Nephron progenitor cell (in vitro differentiated cells): ENCODE measurements at regions not wholly inside any gene's neighbourhood (a gene's known extent, or its start where the extent isn't known, plus 50 kb on each side); places are given as distances from the start of the nearest gene placed in this dataset.
"Not testable (repeated sequence)": the region's sequence is repeated elsewhere in the genome, so short reads cannot be mapped to it uniquely, and the experiment has no call there.

Source experiments
- DNase-seq: peaks from one replicate; pipeline ENCODE4 v3.0.0; 2021
- H3K27ac Mint-ChIP-seq: 2 replicates; pipeline ENCODE4 v1.8.0; 2021; ENCODE audit warnings: mild to moderate bottlenecking, moderate library complexity, mixed read lengths
- H3K27me3 Mint-ChIP-seq: 2 replicates; pipeline ENCODE4 v1.8.0; 2021; ENCODE audit warnings: mild to moderate bottlenecking, low read depth, mixed read lengths; ENCODE audit not compliant: poor library complexity
- H3K36me3 Mint-ChIP-seq: 2 replicates; pipeline ENCODE4 v1.8.0; 2021; ENCODE audit warnings: low read depth, mixed read lengths
- H3K4me1 Mint-ChIP-seq: 2 replicates; pipeline ENCODE4 v1.8.0; 2021; ENCODE audit warnings: mixed read lengths
- H3K4me3 Mint-ChIP-seq: 2 replicates; pipeline ENCODE4 v1.8.0; 2021; ENCODE audit warnings: mild to moderate bottlenecking, moderate library complexity, mixed read lengths
- H3K9me3 Mint-ChIP-seq: 2 replicates; pipeline ENCODE4 v1.8.0; 2021; ENCODE audit warnings: mild to moderate bottlenecking, moderate library complexity, mixed read lengths
- TF ChIP-seq, protein P1 (sequence below): fragments of 200-600 bp; sonication (generic); IDR thresholded peaks from 2 replicates; pipeline ENCODE4 v1.5.0; 2021; ENCODE audit warnings: antibody characterized with exemption

DNA sequence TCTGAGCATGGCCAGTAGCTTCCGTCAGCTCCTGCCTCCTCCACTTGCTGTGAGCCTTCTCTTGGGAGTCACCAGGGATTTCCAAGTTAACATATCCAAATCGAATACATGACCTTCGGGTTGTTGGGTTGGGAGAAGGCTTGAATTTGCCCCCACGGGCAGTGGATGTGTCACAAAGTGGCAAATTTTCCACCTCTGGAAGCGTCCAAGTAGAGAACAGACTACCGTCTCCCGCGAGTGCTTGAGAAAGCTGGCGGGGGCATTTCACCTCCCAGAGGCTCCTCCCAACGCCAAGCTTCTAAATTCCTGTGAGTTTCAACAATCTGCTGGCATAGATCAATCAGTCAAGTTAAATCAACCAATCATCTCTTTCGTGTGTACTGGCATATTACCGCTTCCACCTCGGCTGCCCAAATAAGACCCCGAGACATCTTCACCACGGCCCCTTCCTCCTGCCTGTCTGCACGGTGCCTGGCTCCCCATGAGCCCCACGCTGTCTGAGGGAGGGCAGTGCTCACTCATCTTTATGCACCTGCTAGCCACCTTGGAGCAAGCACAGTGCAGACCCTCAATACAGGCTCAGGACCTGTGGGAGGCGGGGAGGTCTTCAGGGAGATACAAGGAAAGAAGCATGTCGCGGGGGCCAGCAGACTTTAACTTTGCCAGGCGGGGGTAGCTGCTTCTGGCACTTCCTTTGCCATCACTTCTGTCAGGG is 79.1 kb downstream of the MRPL36 start:
- TF ChIP-seq, protein P1, sequence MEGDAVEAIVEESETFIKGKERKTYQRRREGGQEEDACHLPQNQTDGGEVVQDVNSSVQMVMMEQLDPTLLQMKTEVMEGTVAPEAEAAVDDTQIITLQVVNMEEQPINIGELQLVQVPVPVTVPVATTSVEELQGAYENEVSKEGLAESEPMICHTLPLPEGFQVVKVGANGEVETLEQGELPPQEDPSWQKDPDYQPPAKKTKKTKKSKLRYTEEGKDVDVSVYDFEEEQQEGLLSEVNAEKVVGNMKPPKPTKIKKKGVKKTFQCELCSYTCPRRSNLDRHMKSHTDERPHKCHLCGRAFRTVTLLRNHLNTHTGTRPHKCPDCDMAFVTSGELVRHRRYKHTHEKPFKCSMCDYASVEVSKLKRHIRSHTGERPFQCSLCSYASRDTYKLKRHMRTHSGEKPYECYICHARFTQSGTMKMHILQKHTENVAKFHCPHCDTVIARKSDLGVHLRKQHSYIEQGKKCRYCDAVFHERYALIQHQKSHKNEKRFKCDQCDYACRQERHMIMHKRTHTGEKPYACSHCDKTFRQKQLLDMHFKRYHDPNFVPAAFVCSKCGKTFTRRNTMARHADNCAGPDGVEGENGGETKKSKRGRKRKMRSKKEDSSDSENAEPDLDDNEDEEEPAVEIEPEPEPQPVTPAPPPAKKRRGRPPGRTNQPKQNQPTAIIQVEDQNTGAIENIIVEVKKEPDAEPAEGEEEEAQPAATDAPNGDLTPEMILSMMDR: no peak
- Mint-ChIP-seq H3K4me3 (no peak overlapping the region), H3K27me3 (peaks cover 25% of the 10 kb centered on the region), H3K4me1 (peaks cover 6% of the 10 kb centered on the region), H3K27ac (no peak overlapping the region), H3K36me3 (no peaks in the 10 kb centered on the region), H3K9me3 (peaks cover 45% of the 10 kb centered on the region)
- no peak for DNase-seq

DNA sequence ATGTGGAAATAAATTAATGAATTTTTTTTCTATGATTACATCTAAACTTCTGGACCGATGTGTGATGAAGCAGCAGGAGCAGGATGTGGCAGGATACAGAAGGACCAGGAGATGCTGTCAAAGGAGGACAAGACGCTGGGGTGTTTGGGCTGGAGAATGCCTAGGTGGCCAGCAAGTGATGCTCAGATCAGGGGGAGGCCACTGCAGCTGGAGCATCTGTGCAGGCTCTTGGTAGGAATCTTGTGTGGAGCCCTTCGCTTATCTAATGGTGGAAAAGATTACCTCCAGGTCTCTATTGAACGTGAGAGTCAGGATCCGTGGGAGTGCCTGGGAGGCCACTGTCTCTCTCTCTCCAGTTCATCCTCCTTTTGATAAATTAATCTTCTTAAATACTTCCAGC is 79.8 kb downstream of the MRPL36 start:
- Mint-ChIP-seq H3K4me3 (no peak overlapping the region), H3K36me3 (no peaks in the 10 kb centered on the region), H3K27ac (no peak overlapping the region), H3K9me3 (peaks cover 45% of the 10 kb centered on the region), H3K27me3 (peaks cover 25% of the 10 kb centered on the region), H3K4me1 (no peaks in the 10 kb centered on the region)
- no peak for DNase-seq
- TF ChIP-seq, protein P1: no peak

DNA sequence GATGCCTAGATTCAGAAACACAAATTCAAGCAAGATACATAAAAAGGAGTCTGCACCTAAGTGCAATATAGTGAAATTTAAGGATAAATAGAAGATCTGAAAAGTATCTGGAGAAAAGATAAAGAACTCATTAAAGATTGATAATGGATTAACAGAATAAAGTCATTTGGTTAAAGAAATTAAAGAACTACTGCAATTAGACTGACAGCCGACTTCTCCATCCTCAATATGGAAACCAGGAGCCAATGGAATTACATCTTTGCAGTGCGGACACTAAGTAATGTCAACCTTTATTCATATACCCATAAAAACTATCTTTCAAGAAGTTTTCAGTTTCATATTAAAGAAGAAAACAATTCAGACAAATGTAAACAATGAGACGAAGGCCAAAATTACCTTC is 81.0 kb downstream of the MRPL36 start:
- H3K4me3 Mint-ChIP-seq: no peak overlapping the region
- no peak for DNase-seq
- no peaks in the 10 kb centered on the region for H3K4me1 Mint-ChIP-seq
- H3K27ac Mint-ChIP-seq: no peak overlapping the region
- H3K36me3 Mint-ChIP-seq: no peaks in the 10 kb centered on the region
- peaks cover 45% of the 10 kb centered on the region for H3K9me3 Mint-ChIP-seq
- TF ChIP-seq, protein P1: no peak
- H3K27me3 Mint-ChIP-seq: peaks cover 25% of the 10 kb centered on the region

DNA sequence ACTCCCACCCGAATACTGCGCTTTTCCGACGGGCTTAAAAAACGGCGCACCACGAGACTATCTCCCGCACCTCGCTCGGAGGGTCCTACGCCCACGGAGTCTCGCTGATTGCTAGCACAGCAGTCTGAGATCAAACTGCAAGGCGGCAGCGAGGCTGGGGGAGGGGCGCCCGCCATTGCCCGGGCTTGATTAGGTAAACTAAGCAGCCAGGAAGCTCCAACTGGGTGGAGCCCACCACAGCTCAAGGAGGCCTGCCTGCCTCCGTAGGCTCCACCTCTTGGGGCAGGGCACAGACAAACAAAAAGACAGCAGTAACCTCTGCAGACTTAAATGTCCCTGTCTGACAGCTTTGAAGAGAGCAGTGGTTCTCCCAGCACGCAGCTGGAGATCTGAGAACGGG is 89.5 kb downstream of the MRPL36 start:
- Mint-ChIP-seq H3K4me1 (peaks cover 36% of the 10 kb centered on the region), H3K9me3 (peaks cover 33% of the 10 kb centered on the region)
- DNase-seq, H3K27ac Mint-ChIP-seq, H3K27me3 Mint-ChIP-seq, H3K36me3 Mint-ChIP-seq, H3K4me3 Mint-ChIP-seq: not testable (repeated sequence)

DNA sequence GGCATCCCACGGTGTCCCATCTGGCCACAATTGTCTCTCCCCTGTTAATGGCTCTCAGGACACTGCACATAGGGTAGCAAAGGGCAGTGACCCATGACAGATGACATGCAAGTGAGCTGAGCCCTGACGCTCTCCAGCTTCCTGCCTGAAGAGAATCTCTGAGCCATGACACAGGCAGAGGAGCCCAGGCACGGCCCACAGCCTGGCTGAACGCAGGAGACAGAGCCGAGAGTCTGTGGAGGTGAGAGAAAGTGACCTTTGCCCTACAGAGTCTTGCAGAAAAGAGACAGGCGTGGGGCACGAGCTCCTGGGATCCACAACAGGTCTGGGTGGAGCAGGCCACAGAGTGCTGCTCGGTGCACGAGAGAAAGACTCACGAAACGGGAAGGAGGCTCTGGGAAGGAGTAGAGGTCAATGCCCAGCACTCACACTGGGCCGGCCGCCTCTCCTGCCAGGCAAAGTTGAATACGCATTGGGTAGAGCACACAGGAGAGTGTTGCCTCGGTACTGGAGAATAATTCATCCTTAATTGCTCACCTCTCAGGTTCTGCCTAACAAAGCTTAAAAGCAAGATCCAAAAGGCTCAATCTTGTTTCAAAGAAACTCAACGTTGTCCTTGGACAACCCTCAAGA is 90.3 kb downstream of the MRPL36 start:
- peak overlapping the region; percentile 46 for H3K4me3 Mint-ChIP-seq
- H3K27ac Mint-ChIP-seq: peak overlapping the region; percentile 70
- peaks cover 36% of the 10 kb centered on the region for H3K4me1 Mint-ChIP-seq
- DNase-seq: peak; percentile 63
- H3K27me3 Mint-ChIP-seq: peaks cover 4% of the 10 kb centered on the region
- TF ChIP-seq, protein P1: no peak
- peaks cover 6% of the 10 kb centered on the region for H3K36me3 Mint-ChIP-seq
- peaks cover 33% of the 10 kb centered on the region for H3K9me3 Mint-ChIP-seq

DNA sequence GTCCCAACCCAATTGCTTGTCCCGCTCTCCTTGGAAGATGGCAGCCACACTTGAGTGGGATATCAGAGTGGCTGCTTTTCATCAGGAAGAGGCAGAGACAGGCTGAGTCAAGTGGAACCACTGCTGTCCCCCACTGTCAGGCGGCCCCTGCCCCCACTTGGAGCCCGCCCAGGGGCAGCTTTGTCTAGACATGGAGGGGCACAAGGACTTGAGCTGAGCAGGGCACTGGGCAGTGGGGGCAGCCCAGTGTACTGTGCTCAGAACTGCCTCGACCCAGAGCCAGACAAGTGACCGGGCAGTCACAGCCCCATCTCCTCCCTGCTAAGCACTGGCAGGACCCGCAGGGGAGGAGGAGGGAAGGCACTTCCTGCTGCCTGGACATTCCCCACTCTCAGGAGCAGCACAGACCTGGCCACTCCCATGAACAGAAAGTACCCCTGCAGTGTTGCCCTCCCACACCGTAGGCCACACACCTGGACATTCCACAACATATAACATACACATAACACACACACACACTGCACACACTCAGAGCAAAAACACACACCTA is 91.0 kb downstream of the MRPL36 start:
- TF ChIP-seq, protein P1: no peak
- peak overlapping the region; percentile 46 for H3K4me3 Mint-ChIP-seq
- H3K27me3 Mint-ChIP-seq: peaks cover 4% of the 10 kb centered on the region
- H3K36me3 Mint-ChIP-seq: peaks cover 6% of the 10 kb centered on the region
- DNase-seq: peak; percentile 26
- peaks cover 33% of the 10 kb centered on the region for H3K9me3 Mint-ChIP-seq
- peaks cover 36% of the 10 kb centered on the region for H3K4me1 Mint-ChIP-seq
- peak overlapping the region; percentile 70 for H3K27ac Mint-ChIP-seq
